ENCODE measurements at regions not wholly inside any gene's neighbourhood (a gene's known extent, or its start where the extent isn't known, plus 50 kb on each side); places are given as distances from the start of the nearest gene placed in this dataset.

DNA sequence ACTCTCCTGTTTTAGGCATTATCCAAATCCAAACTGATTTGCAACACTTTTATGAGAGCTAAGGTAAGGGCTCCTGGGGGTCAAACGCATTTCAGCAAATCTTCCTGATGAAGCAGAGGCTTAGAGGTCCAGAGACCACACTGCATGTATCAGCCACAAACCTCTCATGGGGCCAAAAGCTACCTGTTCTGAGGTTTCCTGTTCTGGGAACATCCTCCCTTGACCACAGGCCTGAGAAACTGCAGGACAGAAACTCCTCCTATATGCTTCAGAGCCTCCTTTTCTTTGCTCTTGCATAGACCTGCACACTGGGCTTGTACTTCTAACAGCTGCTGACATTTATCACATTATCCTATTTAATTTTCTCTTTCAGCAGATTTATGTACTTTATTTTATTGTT is 92.6 kb downstream of the OR2K2 start:
- no peaks in the 10 kb centered on the region for H3K36me3 Mint-ChIP-seq (ENCODE audit: low read depth)
- no peaks in the 10 kb centered on the region for H3K27me3 Mint-ChIP-seq (ENCODE audit: low read depth)
- POLR2A ChIA-PET, result no interaction called here
- CTCF ChIA-PET, result no interaction called here
- DNase-seq (no peak), ATAC-seq (no peak)
- H3K27ac Mint-ChIP-seq, result no peak overlapping the region
- peaks cover 3% of the 10 kb centered on the region for H3K4me1 Mint-ChIP-seq (ENCODE audit: low read depth)
- H3K4me3 Mint-ChIP-seq, result no peak overlapping the region
- no peaks in the 10 kb centered on the region for H3K9me3 Mint-ChIP-seq (ENCODE audit: insufficient read depth)

DNA sequence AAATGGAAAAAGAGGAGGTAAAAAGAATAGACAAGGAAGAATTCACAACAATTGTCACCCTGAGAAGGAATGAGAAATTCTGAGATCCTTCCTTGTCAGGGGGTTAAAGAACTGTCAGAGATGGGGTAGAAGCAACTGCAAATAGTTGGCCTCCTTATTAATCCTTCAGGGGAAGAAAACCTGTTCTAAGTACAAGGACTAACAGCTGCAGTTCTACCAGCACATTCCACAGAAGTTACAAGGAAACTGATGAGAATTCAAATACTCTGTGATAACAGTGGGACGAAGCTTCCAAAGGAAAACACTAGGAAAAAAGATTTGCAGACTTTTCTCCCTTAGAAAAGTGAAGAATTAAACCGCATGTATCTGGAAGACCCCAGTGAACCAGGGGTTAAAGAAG is 93.7 kb downstream of the OR2K2 start:
- H3K4me1 Mint-ChIP-seq (ENCODE audit: low read depth), result peaks cover 3% of the 10 kb centered on the region
- ChIA-PET CTCF (no interaction called here), POLR2A (no interaction called here)
- DNase-seq (no peak), ATAC-seq (no peak)
- H3K27me3 Mint-ChIP-seq (ENCODE audit: low read depth), result no peaks in the 10 kb centered on the region
- no peak overlapping the region for H3K27ac Mint-ChIP-seq
- no peak overlapping the region for H3K4me3 Mint-ChIP-seq
- H3K9me3 Mint-ChIP-seq (ENCODE audit: insufficient read depth), result no peaks in the 10 kb centered on the region
- H3K36me3 Mint-ChIP-seq (ENCODE audit: low read depth), result no peaks in the 10 kb centered on the region

DNA sequence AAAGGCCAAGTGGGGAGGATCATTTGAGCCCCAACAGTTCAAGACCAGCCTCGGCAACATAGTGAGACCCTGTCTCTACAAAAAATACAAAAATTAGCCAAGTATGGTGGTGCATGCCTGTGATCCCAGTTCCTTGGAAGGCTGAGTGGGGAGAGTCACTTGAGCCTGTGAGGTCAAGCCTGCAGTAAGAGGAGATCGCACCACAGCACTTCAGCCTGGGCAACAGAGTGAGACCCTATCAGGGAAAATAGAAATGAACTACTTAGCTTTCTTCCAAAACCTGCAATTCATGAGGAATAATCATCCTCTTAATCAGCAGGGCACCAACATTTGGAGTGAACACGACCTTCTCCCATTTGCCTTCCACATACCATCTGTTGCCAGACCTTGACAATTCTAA is 96.1 kb downstream of the OR2K2 start:
- no peak overlapping the region for H3K4me3 Mint-ChIP-seq
- DNase-seq (no peak), ATAC-seq (no peak)
- no peaks in the 10 kb centered on the region for H3K27me3 Mint-ChIP-seq (ENCODE audit: low read depth)
- no peaks in the 10 kb centered on the region for H3K9me3 Mint-ChIP-seq (ENCODE audit: insufficient read depth)
- H3K27ac Mint-ChIP-seq, result no peak overlapping the region
- CTCF ChIA-PET, result no interaction called here
- POLR2A ChIA-PET, result no interaction called here
- no peaks in the 10 kb centered on the region for H3K36me3 Mint-ChIP-seq (ENCODE audit: low read depth)
- H3K4me1 Mint-ChIP-seq (ENCODE audit: low read depth), result peaks cover 3% of the 10 kb centered on the region

DNA sequence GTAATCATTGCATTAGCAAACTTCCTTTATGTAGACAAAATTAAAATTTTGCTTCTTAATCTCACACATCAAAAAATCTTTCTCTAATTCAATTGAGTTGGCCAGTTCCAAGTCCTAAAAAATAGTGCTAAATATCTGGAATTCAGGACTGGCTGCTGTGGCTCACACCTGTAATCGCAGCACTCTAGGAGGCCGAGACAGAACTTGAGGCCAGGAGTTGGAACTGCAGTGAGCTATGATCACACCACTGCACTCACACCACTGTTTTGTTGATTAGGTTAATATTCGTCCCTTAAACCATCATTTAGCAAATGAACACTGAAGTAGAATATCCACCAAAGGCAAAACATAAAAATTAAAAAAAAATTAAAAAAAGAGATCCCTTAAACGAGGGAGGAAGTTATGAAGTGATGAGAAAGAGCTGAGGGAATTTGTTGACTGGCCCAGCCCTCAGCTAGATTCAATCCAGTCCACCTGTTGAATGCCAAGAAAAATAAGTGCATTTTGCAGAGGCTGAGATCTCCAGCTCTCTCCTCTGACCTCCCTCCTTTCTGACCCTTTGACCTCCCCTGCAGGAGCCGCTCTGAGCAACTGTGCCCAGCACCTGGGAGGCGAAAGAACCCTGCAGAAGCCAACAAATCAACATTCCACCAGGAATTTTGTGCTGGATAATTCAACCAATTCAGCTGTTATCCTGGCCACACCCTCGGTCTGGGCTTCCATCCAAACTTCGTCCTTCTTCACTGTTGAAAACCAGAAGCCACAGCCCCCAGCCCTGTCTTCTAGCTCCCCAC is 96.8 kb downstream of the OR2K2 start:
- ChIA-PET CTCF (no interaction called here), POLR2A (no interaction called here)
- Mint-ChIP-seq H3K27ac (no peak overlapping the region), H3K4me3 (no peak overlapping the region), H3K4me1 (ENCODE audit: low read depth) (peaks cover 3% of the 10 kb centered on the region), H3K9me3 (ENCODE audit: insufficient read depth) (no peaks in the 10 kb centered on the region), H3K36me3 (ENCODE audit: low read depth) (no peaks in the 10 kb centered on the region), H3K27me3 (ENCODE audit: low read depth) (no peaks in the 10 kb centered on the region)
- ATAC-seq (no peak), DNase-seq (no peak)

DNA sequence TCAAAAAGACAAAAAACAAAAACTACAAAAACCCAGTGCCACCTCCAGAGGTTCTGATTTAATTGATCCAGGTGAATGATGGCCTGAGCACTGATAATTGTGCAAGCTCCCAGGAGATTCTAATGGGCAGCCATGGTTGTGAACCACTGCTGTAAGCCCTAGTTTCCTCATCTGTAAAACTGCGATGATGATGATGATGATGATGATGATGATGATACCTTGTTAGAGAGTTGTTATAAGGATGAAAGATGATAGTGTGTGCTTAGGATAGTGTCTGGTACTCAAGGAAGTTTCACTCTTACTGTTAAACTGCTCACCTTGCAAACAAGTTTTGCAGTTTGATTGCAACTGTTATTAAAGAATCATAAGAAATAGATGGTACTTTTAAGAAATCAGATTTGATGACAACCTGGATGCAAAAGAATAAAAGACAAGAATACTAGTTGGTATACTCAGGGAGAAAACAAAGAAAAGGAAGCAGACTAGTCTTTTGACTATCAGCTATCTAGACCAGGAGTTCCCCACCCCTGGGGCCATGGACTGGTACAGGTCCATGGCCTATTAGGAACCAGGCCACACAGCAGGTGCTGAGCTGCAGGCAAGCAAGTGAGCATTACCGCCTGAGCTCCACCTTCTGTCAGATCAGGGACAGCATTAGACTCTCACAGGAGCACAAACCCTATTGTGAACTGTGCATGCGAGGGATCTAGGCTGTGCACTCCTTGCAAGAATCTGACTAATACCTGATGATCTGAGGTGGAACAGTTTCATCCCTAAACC is 98.0 kb downstream of the OR2K2 start:
- ATAC-seq, result no peak
- no peaks in the 10 kb centered on the region for H3K27me3 Mint-ChIP-seq (ENCODE audit: low read depth)
- no peaks in the 10 kb centered on the region for H3K36me3 Mint-ChIP-seq (ENCODE audit: low read depth)
- no peaks in the 10 kb centered on the region for H3K9me3 Mint-ChIP-seq (ENCODE audit: insufficient read depth)
- CTCF ChIA-PET, result no interaction called here
- H3K4me1 Mint-ChIP-seq (ENCODE audit: low read depth), result no peaks in the 10 kb centered on the region
- H3K27ac Mint-ChIP-seq, result no peak overlapping the region
- no peak for DNase-seq
- H3K4me3 Mint-ChIP-seq, result no peak overlapping the region
- POLR2A ChIA-PET, result no interaction called here

DNA sequence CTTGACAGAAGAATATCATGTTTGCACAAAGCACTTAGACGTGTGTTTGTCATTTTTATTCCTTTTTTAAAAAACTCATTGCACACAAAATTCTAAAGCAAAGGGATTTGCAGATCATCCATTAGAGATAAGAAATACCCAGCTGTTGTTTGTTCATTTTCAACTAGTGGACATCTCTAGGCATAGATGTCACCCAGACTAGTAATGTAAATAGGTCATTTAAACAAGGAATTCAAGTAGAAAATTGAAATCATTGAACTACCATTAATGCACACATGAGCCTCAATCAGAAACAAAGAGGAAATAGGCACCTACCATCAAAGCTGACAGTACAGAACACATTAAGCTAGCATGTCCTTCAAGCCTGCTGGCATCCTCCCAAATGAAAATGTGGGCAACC is 107.3 kb downstream of the OR2K2 start:
- CTCF ChIA-PET, result no interaction called here
- ATAC-seq, result no peak
- Mint-ChIP-seq H3K36me3 (ENCODE audit: low read depth) (no peaks in the 10 kb centered on the region), H3K27me3 (ENCODE audit: low read depth) (no peaks in the 10 kb centered on the region), H3K27ac (no peak overlapping the region), H3K4me3 (no peak overlapping the region), H3K4me1 (ENCODE audit: low read depth) (no peaks in the 10 kb centered on the region), H3K9me3 (ENCODE audit: insufficient read depth) (peaks cover 9% of the 10 kb centered on the region)
- DNase-seq, result no peak
- POLR2A ChIA-PET, result no interaction called here

DNA sequence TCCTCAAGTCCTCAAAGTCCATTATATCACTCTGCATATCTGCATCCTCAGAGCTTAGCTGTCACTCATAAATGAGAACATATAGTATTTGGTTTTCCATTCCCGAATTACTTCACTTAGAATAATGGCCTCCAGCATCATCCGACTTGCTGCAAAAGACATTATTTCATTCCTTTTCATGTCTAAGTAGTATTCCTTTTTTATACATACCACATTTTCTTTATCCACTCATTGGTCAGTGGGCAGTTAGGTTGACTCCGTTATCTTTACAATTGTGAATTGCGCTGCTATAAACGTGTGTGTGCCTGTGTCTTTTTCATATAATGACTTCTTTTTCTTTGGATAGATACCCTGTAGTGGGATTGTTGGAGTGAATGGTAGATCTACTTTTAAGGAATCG is 117.2 kb downstream of the OR2K2 start:
- Mint-ChIP-seq H3K4me1 (ENCODE audit: low read depth) (no peaks in the 10 kb centered on the region), H3K27me3 (ENCODE audit: low read depth) (no peaks in the 10 kb centered on the region), H3K36me3 (ENCODE audit: low read depth) (no peaks in the 10 kb centered on the region), H3K27ac (no peak overlapping the region), H3K9me3 (ENCODE audit: insufficient read depth) (no peaks in the 10 kb centered on the region), H3K4me3 (no peak overlapping the region)
- ATAC-seq (no peak), DNase-seq (no peak)
- ChIA-PET CTCF (no interaction called here), POLR2A (no interaction called here)

DNA sequence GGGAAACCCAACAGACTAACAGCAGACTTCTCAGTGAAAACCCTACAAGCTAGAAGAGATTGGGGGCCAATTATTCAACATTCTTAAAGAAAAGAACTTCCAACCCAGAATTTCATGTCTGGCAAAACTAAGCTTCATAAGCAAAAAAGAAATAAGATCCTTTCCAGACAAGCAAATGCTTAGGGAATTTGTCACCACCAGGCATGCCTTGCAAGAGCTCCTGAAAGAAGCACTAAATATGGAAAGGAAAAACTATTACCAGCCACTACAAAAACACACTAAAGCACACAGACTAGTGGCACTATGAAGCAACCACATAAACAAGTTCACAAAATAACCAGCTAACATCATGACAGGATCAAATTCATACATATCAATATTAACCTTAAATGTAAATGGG is 131.1 kb downstream of the OR2K2 start:
- CTCF ChIA-PET, result no interaction called here
- H3K4me1 Mint-ChIP-seq (ENCODE audit: low read depth), result no peaks in the 10 kb centered on the region

DNA sequence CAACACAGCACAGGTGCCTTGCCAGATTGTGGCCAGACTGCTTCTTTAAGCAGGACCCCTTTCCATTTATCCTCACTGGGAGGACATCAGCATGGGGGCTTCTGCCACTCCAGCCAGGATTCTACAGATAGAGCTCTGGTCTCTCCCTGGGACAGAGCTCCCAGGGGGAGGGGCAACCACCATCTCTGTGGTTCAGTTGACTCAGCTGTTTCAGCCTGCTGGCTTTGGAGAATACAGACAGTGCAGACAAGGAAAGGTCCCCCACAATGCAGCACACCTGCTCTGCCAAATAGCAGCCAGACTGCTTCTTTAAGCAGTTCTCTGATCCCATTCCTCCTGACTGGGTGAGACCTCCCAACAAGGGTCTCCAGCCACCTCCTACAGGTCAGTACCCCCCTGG is 132.8 kb downstream of the OR2K2 start:
- Mint-ChIP-seq H3K36me3 (ENCODE audit: low read depth) (no peaks in the 10 kb centered on the region), H3K4me3 (no peak overlapping the region), H3K4me1 (ENCODE audit: low read depth) (no peaks in the 10 kb centered on the region), H3K9me3 (ENCODE audit: insufficient read depth) (no peaks in the 10 kb centered on the region), H3K27me3 (ENCODE audit: low read depth) (no peaks in the 10 kb centered on the region), H3K27ac (no peak overlapping the region)
- POLR2A ChIA-PET, result no interaction called here
- no peak for ATAC-seq
- no peak for DNase-seq
- CTCF ChIA-PET, result no interaction called here

More for the DNA sequence above, 131.1 kb downstream of the OR2K2 start:
- no peaks in the 10 kb centered on the region for H3K36me3 Mint-ChIP-seq (ENCODE audit: low read depth)
- POLR2A ChIA-PET, result no interaction called here
- H3K27ac Mint-ChIP-seq, result no peak overlapping the region
- no peak overlapping the region for H3K4me3 Mint-ChIP-seq
- peaks cover 9% of the 10 kb centered on the region for H3K9me3 Mint-ChIP-seq (ENCODE audit: insufficient read depth)
- no peaks in the 10 kb centered on the region for H3K27me3 Mint-ChIP-seq (ENCODE audit: low read depth)
- DNase-seq, result no peak
- no peak for ATAC-seq

DNA sequence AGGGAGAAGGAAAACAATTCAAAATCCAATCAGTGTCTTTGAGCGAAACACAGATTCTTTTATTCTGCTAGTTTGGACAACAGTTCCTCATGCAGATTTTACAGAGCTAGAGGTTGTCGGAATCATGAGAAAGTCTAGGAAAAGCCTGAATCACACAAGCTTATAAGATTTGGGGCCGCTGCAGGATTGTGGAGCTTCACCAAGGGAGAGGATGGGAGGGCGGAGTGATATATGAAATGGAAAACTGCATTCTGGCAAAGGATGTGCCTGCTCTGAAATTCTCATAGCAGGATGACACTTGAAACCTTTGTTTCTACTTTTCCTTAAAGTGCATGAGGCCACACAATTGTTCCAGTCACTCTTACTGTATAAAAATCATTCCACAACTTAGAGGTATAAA is 134.3 kb downstream of the OR2K2 start:
- POLR2A ChIA-PET, result no interaction called here
- DNase-seq (no peak), ATAC-seq (no peak)
- no peaks in the 10 kb centered on the region for H3K27me3 Mint-ChIP-seq (ENCODE audit: low read depth)
- CTCF ChIA-PET, result no interaction called here
- no peaks in the 10 kb centered on the region for H3K4me1 Mint-ChIP-seq (ENCODE audit: low read depth)
- H3K9me3 Mint-ChIP-seq (ENCODE audit: insufficient read depth), result no peaks in the 10 kb centered on the region
- H3K27ac Mint-ChIP-seq, result no peak overlapping the region
- H3K36me3 Mint-ChIP-seq (ENCODE audit: low read depth), result no peaks in the 10 kb centered on the region
- no peak overlapping the region for H3K4me3 Mint-ChIP-seq

DNA sequence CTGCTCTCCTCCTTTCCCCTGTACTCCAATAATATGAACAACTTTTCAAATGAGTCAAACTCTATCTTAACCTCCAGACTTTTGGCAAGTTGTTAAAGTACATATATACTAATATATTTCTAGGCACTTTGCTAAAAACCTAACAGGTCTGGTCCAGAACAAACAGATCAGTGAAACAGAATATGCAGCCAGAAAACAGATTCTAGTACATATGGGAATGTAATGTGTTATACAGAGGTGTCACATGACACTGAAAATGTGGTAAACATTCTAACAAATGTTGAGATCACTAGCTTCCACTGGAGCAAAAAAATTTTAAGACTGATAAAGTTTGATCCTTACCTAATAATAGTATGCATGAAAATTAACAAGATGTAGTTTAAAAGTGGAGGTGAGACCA is 136.9 kb downstream of the OR2K2 start:
- Mint-ChIP-seq H3K4me3 (no peak overlapping the region), H3K9me3 (ENCODE audit: insufficient read depth) (no peaks in the 10 kb centered on the region), H3K27ac (no peak overlapping the region), H3K27me3 (ENCODE audit: low read depth) (no peaks in the 10 kb centered on the region), H3K36me3 (ENCODE audit: low read depth) (no peaks in the 10 kb centered on the region), H3K4me1 (ENCODE audit: low read depth) (no peaks in the 10 kb centered on the region)
- ChIA-PET POLR2A (no interaction called here), CTCF (no interaction called here)
- DNase-seq, result no peak
- no peak for ATAC-seq

DNA sequence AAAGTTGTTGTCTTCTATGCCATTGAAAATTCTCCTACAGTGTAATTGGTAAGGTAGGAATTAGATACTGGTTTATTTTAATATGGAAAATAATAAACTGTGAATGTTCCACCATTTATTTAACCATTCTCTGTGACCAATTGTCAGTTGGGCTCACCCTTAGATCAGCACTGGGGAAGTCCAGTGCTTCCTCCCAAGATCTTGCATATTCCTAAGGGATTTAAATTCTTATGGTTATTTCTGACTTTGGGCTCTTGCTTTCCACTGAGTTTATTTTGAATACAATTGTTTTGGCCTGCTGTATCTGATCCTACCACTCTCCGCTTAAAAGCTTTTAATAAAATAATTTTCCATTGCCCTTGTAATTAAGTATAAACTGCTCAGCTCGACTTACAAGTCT is 137.4 kb downstream of the OR2K2 start:
- ATAC-seq, result no peak
- Mint-ChIP-seq H3K4me1 (ENCODE audit: low read depth) (no peaks in the 10 kb centered on the region), H3K27ac (no peak overlapping the region), H3K9me3 (ENCODE audit: insufficient read depth) (no peaks in the 10 kb centered on the region), H3K27me3 (ENCODE audit: low read depth) (no peaks in the 10 kb centered on the region), H3K36me3 (ENCODE audit: low read depth) (no peaks in the 10 kb centered on the region), H3K4me3 (no peak overlapping the region)
- POLR2A ChIA-PET, result no interaction called here
- CTCF ChIA-PET, result no interaction called here
- DNase-seq, result no peak

DNA sequence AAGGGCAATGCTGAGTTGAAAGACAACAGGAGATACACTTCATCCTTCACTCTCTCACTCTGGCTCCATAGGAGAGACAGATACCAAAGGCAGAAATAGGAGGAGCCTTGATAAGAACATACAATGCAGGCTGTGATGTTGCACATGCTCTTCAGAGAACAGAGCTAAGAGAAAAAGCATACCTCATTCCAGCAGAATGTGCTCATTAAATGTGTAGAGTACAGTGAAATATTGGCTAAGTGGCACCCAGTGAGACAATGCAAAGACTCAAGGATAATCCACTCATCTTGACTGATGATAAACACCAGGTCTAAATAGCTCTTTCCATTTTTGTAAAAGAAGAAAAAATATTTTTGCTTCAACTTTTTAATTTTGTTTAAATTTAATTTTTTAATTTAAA is 139.7 kb downstream of the OR2K2 start:
- Mint-ChIP-seq H3K27ac (no peak overlapping the region), H3K4me1 (ENCODE audit: low read depth) (no peaks in the 10 kb centered on the region), H3K4me3 (no peak overlapping the region), H3K9me3 (ENCODE audit: insufficient read depth) (no peaks in the 10 kb centered on the region), H3K36me3 (ENCODE audit: low read depth) (no peaks in the 10 kb centered on the region), H3K27me3 (ENCODE audit: low read depth) (no peaks in the 10 kb centered on the region)
- ChIA-PET CTCF (no interaction called here), POLR2A (no interaction called here)
- ATAC-seq, result no peak
- DNase-seq, result no peak
